Thoracic aorta (tissue), 2 donors: ENCODE measurements at regions not wholly inside any gene's neighbourhood (a gene's known extent, or its start where the extent isn't known, plus 50 kb on each side); places are given as distances from the start of the nearest gene placed in this dataset.

Experiments
- ATAC-seq: fragments of 150-250 bp; one replicate; pipeline ENCODE4 v1.8.0; 2017; ENCODE audit warnings: low read depth; ENCODE audit not compliant: insufficient number of reproducible peaks, low FRiP score
- DNase-seq: peaks from one replicate; pipeline ENCODE4 v3.0.0-alpha.2; 2020; ENCODE audit warnings: low spot score
- H3K27ac ChIP-seq, 2 donors: fragments of 200-600 bp; sonication (generic); 1 replicate in 1 of 2; 2 replicates in 1 of 2; pipeline ENCODE4 v1.5.1; 2016; ENCODE audit warnings: mild to moderate bottlenecking in 2 of 2, moderate library complexity in 2 of 2
- H3K27me3 ChIP-seq: fragments of 200-600 bp; sonication (generic); replicated peaks from 2 replicates; pipeline ENCODE4 v1.6.0; 2016; ENCODE audit warnings: mild to moderate bottlenecking; ENCODE audit not compliant: insufficient read depth
- H3K36me3 ChIP-seq: fragments of 200-600 bp; sonication (generic); one replicate; pipeline ENCODE4 v1.5.1; 2016
- H3K4me1 ChIP-seq, 2 donors: fragments of 200-600 bp; sonication (generic); 1 replicate in 1 of 2; 2 replicates in 1 of 2; pipeline versions ENCODE4 v1.5.1 to v1.6.0; 2016; ENCODE audit warnings: low read depth in 2 of 2, mild to moderate bottlenecking in 1 of 2; ENCODE audit not compliant: control insufficient read depth in 1 of 2
- H3K4me3 ChIP-seq: fragments of 200-600 bp; sonication (generic); 2 replicates; pipeline ENCODE4 v1.5.1; 2016; ENCODE audit warnings: mild to moderate bottlenecking
- H3K9me3 ChIP-seq: fragments of 200-600 bp; sonication (generic); 2 replicates; pipeline ENCODE4 v1.5.1; 2016
- CTCF ChIP-seq: fragments of 200-600 bp; sonication (generic); IDR thresholded peaks from one replicate; pipeline ENCODE4 v1.5.1; 2019; ENCODE audit warnings: antibody characterized with exemption

DNA sequence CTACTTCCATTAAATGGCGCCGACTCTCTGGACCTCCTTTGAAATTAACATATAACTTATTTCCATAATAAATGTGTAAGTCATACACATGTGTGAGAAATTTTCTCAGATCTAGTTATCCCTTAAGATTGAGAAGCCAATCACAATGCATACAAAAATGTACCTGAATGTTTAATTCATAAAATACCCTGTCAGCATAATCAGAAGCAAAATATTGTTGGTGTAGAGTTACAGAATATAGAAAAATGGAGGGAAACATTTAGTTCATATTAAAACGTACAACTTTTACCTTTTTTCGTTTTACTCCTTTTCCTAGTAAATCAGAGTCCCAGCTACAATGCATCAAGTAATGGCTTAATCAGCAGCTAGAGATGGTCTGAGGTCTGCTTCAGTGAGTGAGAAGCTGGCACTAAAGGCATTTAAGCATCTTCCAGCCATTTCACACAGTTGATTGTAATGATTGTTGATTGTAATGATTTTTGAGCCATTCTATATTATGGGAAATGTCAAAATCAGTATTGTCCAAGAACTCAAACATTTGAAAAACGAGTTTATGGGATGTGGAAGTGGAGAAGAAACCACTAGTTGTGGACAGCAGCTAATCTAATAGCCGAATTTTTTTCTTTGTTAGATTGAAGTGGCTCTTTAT is 81.8 kb downstream of the ANXA1 start:
- Histone ChIP-seq H3K36me3 (no peaks in the 10 kb centered on the region), H3K27ac (no peak overlapping the region), H3K4me3 (no peak overlapping the region), H3K9me3 (no peaks in the 10 kb centered on the region), H3K27me3 (no peaks in the 10 kb centered on the region), H3K4me1 (no peaks in the 10 kb centered on the region)
- no peak for ATAC-seq
- no peak for DNase-seq
- TF ChIP-seq CTCF, result no peak

GRCh38 chr9:73234008-73234360 is 82.3 kb downstream of the ANXA1 start:
- Histone ChIP-seq H3K27me3 (no peaks in the 10 kb centered on the region), H3K36me3 (no peaks in the 10 kb centered on the region), H3K4me1 (no peaks in the 10 kb centered on the region), H3K9me3 (no peaks in the 10 kb centered on the region), H3K4me3 (no peak overlapping the region), H3K27ac (no peak overlapping the region)
- TF ChIP-seq CTCF, result no peak
- DNase-seq (no peak), ATAC-seq (no peak)

DNA sequence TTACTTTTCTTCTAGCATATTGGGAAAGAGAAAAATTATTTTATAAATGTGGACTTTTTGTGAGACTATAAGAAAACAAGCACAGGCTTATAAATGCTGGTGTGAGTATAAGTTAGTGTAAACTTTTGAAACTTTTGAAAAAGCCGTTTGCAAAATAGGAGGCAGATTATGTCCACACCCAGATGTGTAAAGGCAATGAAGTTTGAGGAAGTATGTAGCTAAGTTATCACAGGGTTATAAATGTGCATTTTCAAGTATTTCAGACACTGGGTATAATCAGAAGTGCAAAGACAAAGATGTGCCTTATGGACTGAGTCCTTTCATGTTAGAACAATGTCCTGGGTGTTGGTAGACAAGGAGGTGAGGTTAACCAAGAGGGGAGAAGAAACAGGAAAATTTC is 85.5 kb downstream of the ANXA1 start:
- Histone ChIP-seq H3K36me3 (no peaks in the 10 kb centered on the region), H3K27ac (no peak overlapping the region), H3K9me3 (no peaks in the 10 kb centered on the region), H3K4me3 (no peak overlapping the region), H3K27me3 (no peaks in the 10 kb centered on the region), H3K4me1 (no peaks in the 10 kb centered on the region)
- ATAC-seq, result no peak
- TF ChIP-seq CTCF, result no peak
- no peak for DNase-seq

GRCh38 chr9:73239570-73240265 is 88.1 kb downstream of the ANXA1 start:
- no peaks in the 10 kb centered on the region for H3K27me3 ChIP-seq
- no peak overlapping the region for H3K4me3 ChIP-seq
- H3K27ac ChIP-seq, result no peak overlapping the region
- ATAC-seq, result no peak
- no peaks in the 10 kb centered on the region for H3K36me3 ChIP-seq
- no peak for TF ChIP-seq CTCF
- no peaks in the 10 kb centered on the region for H3K9me3 ChIP-seq
- H3K4me1 ChIP-seq, result no peaks in the 10 kb centered on the region
- DNase-seq, result no peak

- Histone ChIP-seq H3K36me3 (no peaks in the 10 kb centered on the region), H3K27ac (no peak overlapping the region), H3K27me3 (no peaks in the 10 kb centered on the region), H3K4me1 (no peaks in the 10 kb centered on the region), H3K9me3 (no peaks in the 10 kb centered on the region), H3K4me3 (no peak overlapping the region)
- no peak for TF ChIP-seq CTCF
- ATAC-seq (no peak), DNase-seq (no peak)
These were observed 91.4 kb downstream of the ANXA1 start for GRCh38 chr9:73243078-73243477.
